HG03066 (cell line): ENCODE measurements at regions not wholly inside any gene's neighbourhood (a gene's known extent, or its start where the extent isn't known, plus 50 kb on each side); places are given as distances from the start of the nearest gene placed in this dataset.

Experiments
- ATAC-seq: cut with Tn5 transposase; IDR thresholded peaks from one replicate; pipeline ENCODE4 v1.9.1; 2021; ENCODE audit warnings: low read depth; ENCODE audit not compliant: unreplicated experiment

- no peak for ATAC-seq
Measured at GRCh38 chr11:116177521-116178210, 595.1 kb downstream of the BUD13 start.

- no peak for ATAC-seq
Measured at GRCh38 chr11:116176484-116177005, 596.2 kb downstream of the BUD13 start.

DNA sequence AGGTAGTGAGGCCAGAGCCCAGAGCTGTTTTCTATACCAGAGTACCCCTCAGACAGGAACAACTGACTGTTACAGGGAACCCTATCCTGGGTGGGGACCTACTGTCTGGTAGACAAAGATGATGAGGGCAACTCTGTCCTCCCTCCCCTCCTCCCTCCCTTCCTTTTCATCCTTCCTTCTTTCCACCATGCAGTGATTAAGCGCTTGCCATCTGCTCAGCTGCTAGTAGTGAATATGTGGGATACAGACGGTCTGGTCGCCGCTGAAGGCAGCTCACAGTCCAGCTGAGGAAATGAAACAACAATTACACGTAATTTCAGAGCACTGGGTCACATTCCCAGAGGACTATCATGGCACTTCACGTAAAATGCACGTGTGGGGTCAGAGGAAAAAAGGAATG, 597.1 kb downstream of the BUD13 start:
- ATAC-seq = no peak

- no peak for ATAC-seq
Measured at GRCh38 chr11:116173941-116174911, 598.6 kb downstream of the BUD13 start.

DNA sequence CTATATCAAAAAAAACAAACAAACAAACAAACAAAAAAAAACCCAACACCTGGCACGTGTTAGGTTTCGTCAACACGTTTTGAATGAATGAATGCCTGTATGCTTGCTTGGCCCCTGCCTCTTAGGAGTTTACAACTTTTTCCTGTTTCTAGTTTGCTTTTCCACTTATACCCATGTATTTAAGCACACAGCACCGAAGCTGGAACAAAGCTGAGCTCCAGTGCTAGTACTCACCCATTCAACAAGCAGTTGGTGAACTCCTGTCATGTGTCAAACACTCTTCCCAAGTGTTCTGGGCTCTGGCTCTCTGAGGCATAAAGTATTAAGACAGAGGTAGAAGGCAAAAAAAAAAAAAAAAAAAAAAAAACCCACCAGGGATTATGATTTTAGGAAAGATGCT, 599.3 kb downstream of the BUD13 start:
- ATAC-seq = no peak

DNA sequence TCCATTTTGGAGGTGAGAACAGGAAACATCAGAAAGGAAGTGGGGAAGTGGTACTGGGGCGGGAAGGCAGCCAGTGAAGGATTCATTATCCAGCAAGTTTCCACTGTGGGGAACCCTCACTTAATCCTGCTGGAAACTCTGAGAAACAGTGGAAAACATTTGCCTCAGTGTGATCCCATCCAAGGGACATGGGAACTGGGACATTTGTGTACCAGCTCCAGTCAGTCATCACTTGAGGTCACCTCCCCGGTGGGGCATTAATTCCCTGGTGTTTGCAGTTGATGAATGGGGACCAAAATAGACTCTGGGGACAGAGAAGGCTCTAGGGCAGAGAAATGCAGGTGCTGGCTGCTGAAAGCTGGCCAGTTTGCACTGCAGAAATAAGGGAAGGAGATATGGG, 599.9 kb downstream of the BUD13 start:
- no peak for ATAC-seq

GRCh38 chr11:116172156-116172555, 600.6 kb downstream of the BUD13 start:
- no peak for ATAC-seq

- no peak for ATAC-seq
Measured at GRCh38 chr11:116171271-116172140, 601.3 kb downstream of the BUD13 start.

DNA sequence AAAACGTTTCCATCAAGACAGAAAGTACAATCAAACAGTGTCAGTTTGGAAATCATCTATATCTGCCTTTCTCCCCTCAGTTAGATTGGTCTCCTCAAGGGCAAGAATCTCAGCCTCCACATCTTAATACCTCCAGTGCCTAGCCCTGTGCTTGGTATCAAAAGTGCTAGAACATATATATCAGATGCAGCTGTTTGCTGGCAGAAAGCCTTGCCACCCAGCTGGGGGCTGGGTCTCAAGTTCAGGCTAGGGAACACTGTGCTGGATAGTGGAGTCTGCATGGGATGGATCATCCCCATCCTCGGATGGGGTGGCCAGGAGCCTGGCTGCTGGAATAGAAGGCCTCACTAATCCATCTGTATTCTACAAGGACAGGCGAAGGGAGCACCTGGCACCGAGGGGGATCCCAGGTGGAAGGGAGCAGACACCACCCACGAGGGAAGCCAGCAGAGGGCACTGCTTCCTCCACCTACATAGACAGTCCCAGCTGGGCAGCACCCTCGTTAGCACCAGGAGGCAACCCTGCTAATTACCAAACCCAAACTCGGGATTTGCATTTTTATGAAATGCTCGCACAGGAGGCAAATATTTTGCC, 602.2 kb downstream of the BUD13 start:
- no peak for ATAC-seq

- ATAC-seq = no peak
Measured at GRCh38 chr11:116169776-116170175, 603.0 kb downstream of the BUD13 start.

GRCh38 chr11:116168459-116168787, 604.4 kb downstream of the BUD13 start:
- ATAC-seq = no peak

GRCh38 chr11:116167706-116168458, 604.9 kb downstream of the BUD13 start:
- no peak for ATAC-seq

DNA sequence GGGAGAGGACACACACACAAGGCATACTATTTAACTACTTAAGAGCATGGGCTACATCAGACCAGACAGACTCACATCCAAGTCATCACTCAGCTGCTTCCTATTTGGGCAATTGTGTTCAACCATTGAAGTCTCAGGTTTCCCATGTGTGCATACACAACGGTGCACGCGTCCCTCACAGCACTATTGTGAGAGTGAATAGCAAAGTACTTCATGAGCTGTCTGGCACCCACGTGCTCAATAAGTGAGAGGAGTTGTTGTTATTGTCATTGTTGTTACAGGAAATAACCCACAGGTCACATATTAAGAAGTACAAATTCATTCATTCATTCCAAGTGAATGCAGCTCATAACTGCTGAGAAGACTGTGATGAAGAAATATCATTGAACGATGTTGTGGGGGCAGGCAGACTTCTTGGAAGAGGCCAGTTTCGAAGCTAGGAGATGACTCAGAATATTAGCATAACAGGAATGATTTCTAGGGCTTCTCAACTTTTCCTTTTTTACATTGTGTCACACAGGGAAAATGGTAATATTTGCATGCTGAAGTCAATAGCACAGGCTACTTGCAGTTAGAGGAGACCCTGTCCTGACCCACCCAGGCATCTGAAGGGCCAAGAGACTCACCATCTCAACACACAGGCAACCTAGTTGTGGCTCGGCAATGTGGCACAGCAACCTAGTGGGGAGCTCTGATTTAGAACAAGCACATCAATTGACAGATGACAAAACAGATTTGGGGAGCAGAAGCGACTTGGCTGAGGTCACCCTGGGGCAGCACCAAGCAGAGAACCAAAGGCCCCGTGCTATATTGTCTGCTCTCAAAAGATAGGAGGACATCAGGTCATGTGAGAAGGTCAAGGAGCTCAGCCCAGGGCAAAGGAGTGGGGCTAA, 606.0 kb downstream of the BUD13 start:
- ATAC-seq = no peak

DNA sequence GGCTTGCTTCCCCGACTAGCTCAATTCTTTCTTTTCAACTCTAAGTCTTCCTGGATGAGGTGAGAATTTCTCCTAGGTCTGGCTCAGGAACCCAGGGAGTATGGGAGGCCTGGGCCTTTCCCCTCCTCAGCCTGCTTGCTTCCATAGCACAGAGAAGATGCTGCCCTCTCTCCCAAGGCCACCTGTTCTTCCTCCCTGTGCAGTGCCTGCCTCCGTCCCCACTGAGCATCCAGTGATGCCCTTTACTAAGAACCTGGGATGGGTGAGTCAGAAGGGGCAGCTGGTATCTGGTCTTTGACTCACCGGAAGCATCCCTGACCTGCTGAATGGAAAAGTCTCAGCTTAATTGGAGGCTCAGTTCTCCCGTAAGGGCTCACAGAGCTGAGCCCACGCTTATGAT, 607.9 kb downstream of the BUD13 start:
- no peak for ATAC-seq

DNA sequence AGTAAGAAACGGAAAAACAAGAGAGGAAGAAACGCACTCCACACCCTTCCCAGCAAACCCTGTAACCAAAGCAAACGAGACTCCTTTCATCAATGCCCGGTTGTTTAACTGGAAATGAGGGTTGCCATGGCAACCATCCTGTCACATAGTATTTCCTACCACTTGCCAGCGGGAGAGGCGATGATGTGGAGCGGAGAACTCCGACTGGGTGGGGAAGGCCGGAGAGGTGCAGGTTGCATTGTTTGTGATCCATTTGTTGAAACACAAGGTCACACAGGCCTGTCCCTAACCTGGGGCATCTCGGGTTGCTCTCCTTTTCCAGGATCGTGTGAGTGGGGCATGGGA, 609.9 kb downstream of the BUD13 start:
- ATAC-seq = no peak

DNA sequence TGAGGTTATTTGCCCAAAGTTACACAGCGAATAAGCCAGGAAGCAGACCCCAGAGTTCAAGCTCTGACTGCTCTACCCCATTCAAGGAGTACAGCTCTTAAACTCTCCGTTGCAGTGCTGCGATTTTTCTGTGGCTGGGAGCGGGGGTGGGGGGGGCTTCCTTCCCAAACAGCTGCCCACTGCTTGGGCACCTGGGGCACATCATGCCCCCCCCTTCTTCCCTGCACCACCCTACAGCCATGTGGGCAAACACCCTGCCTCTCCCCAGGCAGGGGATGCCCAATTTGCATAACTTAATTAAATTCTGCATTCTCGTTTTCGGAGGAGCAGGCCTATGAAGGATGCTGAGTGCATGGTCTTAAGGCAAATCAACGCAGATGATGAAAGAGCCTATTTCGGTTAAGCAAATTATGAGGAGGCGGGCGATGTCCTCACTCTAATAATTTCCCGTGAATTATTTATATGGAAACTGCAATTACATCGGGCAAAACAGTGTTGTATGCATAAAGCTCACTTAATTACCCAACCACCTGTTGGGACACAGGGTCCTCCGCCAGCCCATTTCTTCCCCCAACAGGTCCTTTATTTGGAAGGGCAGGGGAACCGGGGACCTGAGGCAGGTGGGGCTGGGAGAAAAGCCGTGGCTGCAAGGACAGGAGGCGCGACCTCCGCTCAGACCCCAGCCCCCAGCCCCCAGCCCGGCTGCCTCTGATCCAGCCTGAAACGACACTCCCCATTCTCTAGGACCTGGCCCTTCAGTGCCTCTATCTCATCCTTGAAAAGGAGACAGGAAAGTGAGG, 610.5 kb downstream of the BUD13 start:
- ATAC-seq = no peak

DNA sequence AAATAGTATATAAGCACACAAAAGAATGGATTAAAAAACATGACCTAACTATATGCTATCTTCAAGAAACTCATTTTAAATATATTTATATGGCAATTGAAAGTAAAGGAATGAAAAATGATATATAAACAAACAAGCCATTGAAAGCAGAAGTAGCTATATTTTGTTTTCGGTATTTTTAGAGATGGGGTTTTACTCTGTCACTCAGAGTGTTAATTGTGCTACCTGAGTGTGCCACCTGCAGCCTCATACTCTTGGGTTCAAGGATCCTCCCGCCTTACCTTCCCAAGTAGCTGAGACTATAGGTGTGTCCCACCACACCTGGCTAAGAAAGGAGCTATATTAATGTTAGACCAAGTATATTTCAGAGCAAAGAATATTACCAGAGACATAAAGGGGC, 624.1 kb downstream of the BUD13 start:
- ATAC-seq = no peak

GRCh38 chr11:116148056-116148455, 624.7 kb downstream of the BUD13 start:
- no peak for ATAC-seq
